IPS DF 4.7 (cell line): ENCODE measurements at regions not wholly inside any gene's neighbourhood (a gene's known extent, or its start where the extent isn't known, plus 50 kb on each side); places are given as distances from the start of the nearest gene placed in this dataset.
"Not testable (repeated sequence)": the region's sequence is repeated elsewhere in the genome, so short reads cannot be mapped to it uniquely, and the experiment has no call there.

Source experiments
- DNase-seq: peaks from one replicate; pipeline ENCODE4 v3.0.0-alpha.2; 2013; ENCODE audit warnings: low spot score; ENCODE audit errors: extremely low read depth

- DNase-seq = no peak
These were observed 362.9 kb upstream of the FSIP2 start for GRCh38 chr2:185375731-185376130.

DNA sequence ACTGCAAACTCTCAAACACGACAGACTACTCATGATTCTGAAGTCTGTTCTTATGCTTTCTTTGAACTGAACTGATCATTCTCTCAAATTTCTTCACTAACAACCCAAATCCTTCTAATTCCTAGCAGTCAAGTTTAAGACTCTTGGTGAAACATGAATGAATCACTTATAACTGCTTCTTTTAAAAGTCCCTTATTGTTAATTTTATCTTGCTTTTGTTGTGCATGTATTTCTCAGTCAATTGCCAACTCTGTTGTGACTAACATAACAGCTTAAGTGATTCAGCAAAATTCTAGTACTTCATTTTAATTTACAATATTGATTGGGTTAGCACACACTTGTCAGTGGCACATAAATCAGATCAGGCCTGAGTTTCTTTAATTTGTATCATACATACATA lies 357.0 kb upstream of the FSIP2 start:
- no peak for DNase-seq

- DNase-seq = no peak
These were observed 353.6 kb upstream of the FSIP2 start for GRCh38 chr2:185384822-185385560.

DNA sequence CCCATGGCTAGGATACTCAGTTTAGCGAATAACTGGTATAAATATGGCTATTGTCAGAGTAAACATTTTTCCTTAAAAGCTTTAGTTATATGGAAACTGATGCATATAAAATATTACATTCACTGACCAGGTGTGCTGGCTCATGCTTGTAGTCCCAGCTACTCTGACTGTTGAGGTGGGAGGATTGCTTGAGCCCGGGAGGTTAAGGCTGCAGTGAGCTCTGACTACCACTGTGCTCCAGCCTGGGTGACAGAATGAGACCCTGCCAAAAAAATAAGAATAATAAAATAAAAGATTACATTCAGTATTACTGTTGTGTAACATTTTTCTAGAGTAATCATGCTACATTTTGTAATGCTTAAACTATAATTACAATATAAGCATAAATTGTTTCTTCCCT lies 350.4 kb upstream of the FSIP2 start:
- no peak for DNase-seq

DNA sequence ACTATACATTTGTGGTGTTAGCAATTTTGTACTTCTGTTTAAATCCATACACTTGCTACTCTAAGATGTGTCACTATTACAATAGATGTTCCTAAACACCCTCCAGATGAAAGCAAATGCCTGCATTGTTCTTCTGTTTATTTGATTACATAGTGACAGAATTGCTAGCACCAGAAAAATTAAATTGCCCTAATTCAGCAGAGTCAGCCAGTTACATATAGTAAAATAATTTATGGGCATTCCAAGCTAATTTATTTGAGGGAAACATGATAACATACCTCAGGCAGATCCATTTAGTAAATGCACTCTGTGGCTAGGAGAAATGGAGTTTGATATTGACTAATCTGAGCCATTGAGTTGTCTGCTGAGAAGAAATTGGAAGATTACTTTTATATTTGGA lies 347.1 kb upstream of the FSIP2 start:
- no peak for DNase-seq

GRCh38 chr2:185393091-185393490 lies 345.5 kb upstream of the FSIP2 start:
- DNase-seq = no peak

DNA sequence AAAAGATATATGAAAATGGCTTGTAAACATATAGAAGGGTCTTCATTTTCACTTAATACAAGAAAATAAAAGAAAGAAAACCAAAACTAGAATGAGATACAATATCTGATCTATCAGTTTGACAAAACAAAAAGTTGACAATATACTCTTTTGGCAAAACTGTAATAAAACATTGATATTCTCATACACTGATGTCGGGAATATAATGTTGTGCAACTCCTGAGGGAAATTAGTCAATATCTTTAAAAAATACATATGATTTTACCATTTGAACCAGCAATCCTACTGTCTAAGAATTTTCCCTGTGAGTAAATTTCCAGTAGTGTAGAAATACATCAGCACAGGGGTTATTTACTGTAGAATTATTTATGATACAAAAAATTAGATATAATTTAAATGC lies 336.1 kb upstream of the FSIP2 start:
- no peak for DNase-seq

DNA sequence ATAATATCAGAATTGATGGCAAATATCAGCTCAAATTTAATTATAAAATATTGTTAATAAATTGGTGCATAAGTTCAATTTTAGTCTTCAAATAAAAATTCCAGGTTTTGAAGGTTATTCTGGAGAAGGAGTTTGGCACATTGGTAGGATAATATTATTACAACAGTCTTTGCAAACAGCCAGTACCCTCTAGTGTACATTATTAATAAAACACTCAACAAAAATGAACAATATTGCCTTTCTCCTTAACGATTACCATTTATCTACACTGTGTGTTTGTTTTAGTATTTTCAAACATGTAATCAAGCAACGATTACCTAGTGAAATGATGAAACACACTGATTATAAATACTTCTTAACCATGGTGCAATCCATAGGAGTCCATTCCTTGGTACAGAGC lies 334.0 kb upstream of the FSIP2 start:
- DNase-seq = no peak

DNA sequence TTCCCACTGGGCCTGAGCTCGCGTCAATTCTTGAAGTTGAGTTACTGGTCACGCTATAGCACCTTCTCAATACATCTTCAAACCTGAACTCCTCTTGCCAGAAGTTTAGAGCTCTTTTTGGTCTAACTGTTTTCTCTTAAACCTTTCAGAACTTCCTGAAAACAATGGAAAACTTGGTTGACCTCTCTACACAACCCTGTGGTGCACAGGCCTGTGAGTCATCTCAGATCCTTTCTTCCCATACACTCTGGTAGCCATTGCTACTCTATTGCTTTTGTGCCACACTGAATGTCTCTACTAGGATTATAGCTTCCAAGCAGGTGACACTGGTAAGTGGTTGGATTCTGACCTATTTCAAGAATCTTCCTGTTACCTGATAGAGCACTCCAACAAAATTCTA lies 321.5 kb upstream of the FSIP2 start:
- DNase-seq = no peak

DNA sequence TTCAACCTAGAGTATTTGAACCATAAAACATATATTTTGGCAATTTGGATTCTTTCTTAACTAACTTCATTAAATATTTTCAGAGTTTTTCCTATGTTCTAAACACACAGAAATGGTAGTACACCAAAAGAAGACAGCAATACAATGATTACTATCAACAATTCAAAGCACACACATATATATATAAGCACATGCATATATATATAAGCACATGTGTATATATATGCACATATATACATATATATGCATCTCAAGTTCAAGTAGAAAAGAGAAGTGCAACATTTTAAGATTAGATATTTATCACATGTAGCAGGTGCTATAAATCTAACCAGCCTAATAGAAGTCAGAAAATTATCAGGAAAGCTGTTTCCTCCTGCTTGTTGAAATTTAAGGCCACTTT lies 320.9 kb upstream of the FSIP2 start:
- no peak for DNase-seq

GRCh38 chr2:185424958-185425629 lies 313.5 kb upstream of the FSIP2 start:
- not testable (repeated sequence) for DNase-seq

DNA sequence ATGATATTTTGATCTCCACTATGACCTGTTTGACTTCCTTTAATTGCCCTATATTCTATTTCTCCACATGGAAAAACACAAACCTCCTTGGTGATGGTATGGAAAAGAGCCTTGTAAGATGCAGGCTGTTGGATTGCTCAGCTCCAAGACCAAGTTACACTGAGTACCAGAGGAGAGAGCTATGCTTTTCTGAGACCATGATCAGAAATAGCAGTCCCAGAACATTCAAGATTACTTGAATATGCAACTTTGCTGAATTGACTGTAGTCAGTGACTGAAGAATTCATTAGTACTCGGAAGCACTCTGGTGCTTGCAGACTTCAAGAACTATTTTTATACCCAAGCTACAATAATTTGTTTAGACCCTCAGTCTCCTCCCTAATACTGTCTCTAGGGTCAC lies 310.6 kb upstream of the FSIP2 start:
- no peak for DNase-seq

DNA sequence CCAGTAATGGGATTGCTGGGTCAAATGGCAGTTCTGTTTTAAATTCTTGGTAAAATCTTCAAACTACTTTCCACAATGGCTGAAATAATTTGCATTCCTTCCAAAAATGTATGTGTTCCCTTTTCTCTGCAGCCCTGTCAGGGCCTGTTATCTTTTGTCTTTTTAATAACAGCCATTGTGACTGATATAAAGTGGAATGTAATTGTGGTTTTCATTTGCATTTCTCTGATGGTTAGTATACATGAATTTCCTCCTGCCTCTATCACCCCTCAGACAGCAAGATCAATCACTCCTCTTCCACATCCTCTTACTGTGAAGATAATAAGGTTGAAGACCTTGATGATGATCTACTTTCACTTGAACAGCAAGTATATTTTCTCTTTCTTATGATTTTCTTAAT lies 304.8 kb upstream of the FSIP2 start:
- DNase-seq = no peak

DNA sequence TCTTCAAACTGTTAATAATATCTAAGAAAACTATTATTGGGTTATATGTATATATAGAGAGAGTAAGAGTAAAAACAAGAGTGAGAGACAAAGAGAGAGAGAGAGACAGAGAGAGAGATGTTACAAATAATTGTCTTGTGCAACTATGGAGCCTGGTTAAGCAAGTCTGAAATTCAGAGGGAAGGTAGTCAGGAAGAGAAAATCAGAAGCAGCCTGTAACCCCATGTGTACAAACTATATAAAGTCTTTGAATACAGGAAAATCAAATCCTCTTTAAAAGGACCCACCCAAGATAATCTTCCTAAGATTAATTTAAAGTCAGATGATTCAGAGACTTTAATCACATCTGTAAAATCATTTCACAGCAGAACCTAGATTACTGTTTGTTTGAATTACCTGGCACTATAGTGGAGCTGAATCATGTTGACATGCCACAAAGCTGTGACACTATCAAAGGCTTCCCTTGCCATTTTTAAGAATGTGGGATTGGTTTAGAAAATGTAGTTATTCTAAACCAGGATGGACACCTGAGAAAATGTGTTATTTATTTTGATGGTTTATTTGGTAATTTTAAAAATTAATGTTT lies 301.7 kb upstream of the FSIP2 start:
- DNase-seq = no peak

DNA sequence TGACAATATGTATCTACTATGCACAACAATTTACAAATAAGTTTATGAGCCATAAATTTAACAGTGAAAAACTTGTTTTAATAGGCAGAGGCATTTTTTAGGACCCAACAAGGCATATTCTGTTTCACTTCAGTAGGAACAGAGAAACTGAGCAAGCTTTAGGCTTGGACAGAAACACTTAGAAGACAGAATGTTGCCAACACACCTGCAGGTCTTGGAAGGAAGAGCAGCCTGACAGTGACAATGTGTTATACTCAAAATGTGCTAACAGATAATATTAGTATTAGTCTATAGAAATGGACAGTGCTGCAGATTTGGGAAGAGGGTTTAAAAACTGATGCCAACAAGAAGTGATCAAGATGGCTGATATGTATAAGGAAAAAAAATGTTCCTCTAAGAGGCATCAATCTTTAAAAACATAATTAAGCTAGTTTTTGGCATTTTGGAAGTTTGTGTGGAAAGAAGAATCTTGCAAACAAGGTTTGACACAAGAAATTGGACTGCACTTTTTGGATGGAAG lies 297.1 kb upstream of the FSIP2 start:
- DNase-seq = no peak

DNA sequence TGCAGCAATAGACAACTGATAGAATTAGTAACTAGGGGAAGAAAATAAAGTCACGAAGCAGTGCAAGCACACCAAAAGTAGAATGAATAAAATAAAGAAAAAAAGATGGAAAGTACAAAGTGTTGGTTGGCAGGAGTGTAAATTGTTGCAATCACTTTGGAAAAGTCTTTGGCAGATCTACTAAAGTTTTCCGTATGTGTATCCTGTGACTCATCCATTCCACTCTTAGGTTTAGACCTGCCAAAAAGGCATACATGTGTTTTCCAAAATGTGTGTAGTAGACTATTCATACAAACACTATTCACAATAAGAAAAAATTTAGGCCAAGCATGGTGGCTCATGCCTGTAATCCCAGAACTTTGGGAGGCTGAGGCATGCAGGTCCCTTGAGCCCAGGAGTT lies 282.1 kb upstream of the FSIP2 start:
- no peak for DNase-seq

DNA sequence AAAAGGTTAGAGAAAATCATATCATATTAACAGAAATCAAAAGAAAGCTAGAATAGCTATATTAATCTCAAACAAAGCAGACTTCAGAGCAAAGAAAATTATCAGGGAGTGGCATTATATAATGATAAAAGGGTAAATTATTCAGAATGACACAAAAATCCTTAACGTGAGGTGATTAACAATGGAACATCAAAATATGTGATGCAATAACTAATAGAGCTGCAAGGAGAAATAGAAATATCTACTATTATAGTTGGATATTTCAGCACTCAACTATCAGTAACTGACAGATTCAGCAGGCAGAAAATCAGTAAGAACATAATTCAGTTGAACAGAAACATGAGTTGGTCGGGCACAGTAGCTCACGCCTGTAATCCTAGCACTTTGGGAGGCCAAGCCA lies 275.1 kb upstream of the FSIP2 start:
- DNase-seq = no peak

GRCh38 chr2:185466915-185467314 lies 271.7 kb upstream of the FSIP2 start:
- DNase-seq = no peak

DNA sequence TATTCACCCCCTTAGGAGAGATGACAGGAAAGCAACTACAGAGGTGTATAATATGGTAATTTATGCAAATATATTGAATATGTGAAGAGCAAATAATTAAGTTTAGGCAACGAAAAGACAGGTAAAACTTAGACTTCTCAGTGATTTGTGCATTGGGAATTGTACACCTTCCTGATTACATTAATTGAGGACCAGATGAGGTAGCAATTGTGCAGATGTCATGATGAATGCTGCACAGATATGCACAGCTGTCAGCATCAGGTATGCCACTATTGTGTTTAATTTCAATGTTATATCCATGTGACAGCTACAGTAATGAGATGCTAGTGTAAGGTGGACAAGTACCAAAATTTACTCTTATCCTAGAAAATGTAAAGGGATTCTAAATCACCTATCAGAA lies 267.2 kb upstream of the FSIP2 start:
- DNase-seq = no peak

- DNase-seq = no peak
These were observed 266.0 kb upstream of the FSIP2 start for GRCh38 chr2:185472574-185472973.

DNA sequence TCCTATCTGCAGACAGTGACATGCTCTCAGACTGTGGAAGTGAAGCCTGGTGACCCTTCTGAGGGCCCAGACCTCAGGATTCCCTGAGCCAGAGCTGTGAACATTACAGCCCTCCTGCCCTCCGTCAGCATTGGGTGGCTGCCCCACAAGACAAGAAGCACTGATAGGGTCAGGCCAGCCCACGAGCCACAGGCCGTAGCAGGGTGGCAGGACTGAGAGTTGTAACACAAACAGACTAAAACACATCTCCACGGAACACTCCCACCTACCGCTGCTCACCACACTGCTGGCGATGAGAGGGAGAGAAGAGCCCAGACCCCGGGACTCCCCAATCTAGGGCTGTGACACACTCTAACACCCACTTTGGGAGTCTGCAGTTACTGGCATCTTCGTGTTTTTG lies 264.8 kb upstream of the FSIP2 start:
- DNase-seq = no peak

DNA sequence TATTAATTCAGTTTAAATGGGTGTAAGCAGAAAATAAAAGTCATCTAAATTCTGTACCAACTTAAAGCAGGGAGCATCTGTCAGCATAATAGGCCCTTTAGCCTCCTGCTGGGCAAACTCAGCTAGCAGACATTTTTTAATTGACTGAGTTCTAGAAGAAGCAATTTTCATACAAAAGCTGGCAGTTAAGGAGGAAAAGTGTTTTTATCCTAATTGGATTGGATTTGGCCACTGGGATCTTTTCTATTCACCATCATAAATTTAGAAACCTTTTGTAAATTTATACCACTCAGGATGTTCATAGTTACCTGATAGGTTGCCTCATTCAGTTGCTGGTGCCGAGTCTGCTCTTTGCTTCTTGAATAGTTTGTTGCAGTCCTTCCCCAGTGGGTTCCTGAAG lies 262.7 kb upstream of the FSIP2 start:
- DNase-seq = no peak

- no peak for DNase-seq
These were observed 261.2 kb upstream of the FSIP2 start for GRCh38 chr2:185477452-185477851.
